PC-3 (cell line): ENCODE measurements at regions not wholly inside any gene's neighbourhood (a gene's known extent, or its start where the extent isn't known, plus 50 kb on each side); places are given as distances from the start of the nearest gene placed in this dataset.

Experiments used
- ATAC-seq: fragments of 200-7000 bp; cut with Tn5 transposase; 2 replicates; pipeline ENCODE4 v1.9.1; 2020; ENCODE audit warnings: mild to moderate bottlenecking, moderate library complexity
- BruUV-seq: library from RNA; stranded (reverse); fragments of 400-500 nt; replicated peaks from 2 replicates; lab custom pipeline; 2021; lab: Mats Ljungman, UMichigan
- CTCF ChIA-PET: fragments of 300-600 bp; sonication (Branson Sonifier 250); formaldehyde crosslinking; loops from one replicate; lab custom pipeline; 2022; ENCODE audit warnings: antibody characterized with exemption; lab: Charles Lee
- POLR2A ChIA-PET: fragments of 300-600 bp; sonication (Branson Sonifier 250); formaldehyde crosslinking; loops from one replicate; lab custom pipeline; 2022; ENCODE audit warnings: antibody characterized with exemption; ENCODE audit not compliant: unreplicated experiment; lab: Charles Lee
- DNase-seq: peaks from one replicate; pipeline ENCODE4 v3.0.0-alpha.2; 2015
- H2AFZ ChIP-seq: fragments of 300-600 bp; sonication (generic); 2 replicates; pipeline ENCODE4 v1.6.0; 2016; ENCODE audit warnings: antibody characterized with exemption, low read length
- H3F3A ChIP-seq: fragments of 300-600 bp; sonication (generic); one replicate; pipeline ENCODE4 v1.6.0; 2017; ENCODE audit warnings: antibody characterized with exemption, low read length, control low read depth, mild to moderate bottlenecking; ENCODE audit not compliant: unreplicated experiment
- H3K27ac ChIP-seq: fragments of 300-600 bp; sonication (generic); 2 replicates; pipeline ENCODE4 v1.5.1; 2016; ENCODE audit warnings: mild to moderate bottlenecking, low read length
- H3K27me3 ChIP-seq: fragments of 300-600 bp; sonication (generic); 2 replicates; pipeline ENCODE4 v1.6.1; 2016; ENCODE audit warnings: low read length, mixed read lengths
- H3K36me3 ChIP-seq: fragments of 300-600 bp; sonication (generic); 2 replicates; pipeline ENCODE4 v1.6.1; 2016; ENCODE audit warnings: low read depth, mixed run types, low read length, mixed read lengths
- H3K4me1 ChIP-seq: fragments of 300-600 bp; sonication (generic); 2 replicates; pipeline ENCODE4 v1.5.1; 2016; ENCODE audit warnings: low read length; ENCODE audit not compliant: insufficient read depth
- H3K4me2 ChIP-seq: fragments of 300-600 bp; sonication (generic); 2 replicates; pipeline ENCODE4 v1.6.0; 2016; ENCODE audit warnings: low read length
- H3K4me3 ChIP-seq: fragments of 300-600 bp; sonication (generic); 2 replicates; pipeline ENCODE4 v1.5.1; 2016; ENCODE audit warnings: mild to moderate bottlenecking, low read length, mixed read lengths
- H3K79me2 ChIP-seq: fragments of 300-600 bp; sonication (generic); 2 replicates; pipeline ENCODE4 v1.6.1; 2017; ENCODE audit warnings: low read length, mixed read lengths
- H3K9ac ChIP-seq: fragments of 300-600 bp; sonication (generic); 2 replicates; pipeline ENCODE4 v1.6.0; 2016; ENCODE audit warnings: mild to moderate bottlenecking, low read length
- H3K9me2 ChIP-seq: fragments of 300-600 bp; sonication (generic); replicated peaks from 2 replicates; pipeline ENCODE4 v1.6.1; 2016; ENCODE audit warnings: mixed run types, low read length, mixed read lengths
- H3K9me3 ChIP-seq: fragments of 300-600 bp; sonication (generic); 2 replicates; pipeline ENCODE4 v1.6.1; 2016; ENCODE audit warnings: low read length, mixed read lengths
- H4K20me1 ChIP-seq: fragments of 300-600 bp; sonication (generic); 2 replicates; pipeline ENCODE4 v1.6.1; 2016; ENCODE audit warnings: low read length, mixed read lengths
- EZH2 ChIP-seq: fragments of 300-600 bp; sonication (generic); IDR thresholded peaks from one replicate; pipeline ENCODE4 v1.6.1; 2017; ENCODE audit warnings: antibody characterized with exemption, mild to moderate bottlenecking, low read length; ENCODE audit not compliant: unreplicated experiment
- EZH2phosphoT487 ChIP-seq: fragments of 300-600 bp; sonication (generic); IDR thresholded peaks from 2 replicates; pipeline ENCODE4 v1.6.1; 2018; ENCODE audit warnings: mild to moderate bottlenecking, antibody characterized with exemption, low read length, borderline replicate concordance
- intact Hi-C: fragments of 100-400 bp; cut with micrococcal nuclease; formaldehyde crosslinking; loops from 2 replicates; pipeline ENCODE4 v1.9.0; 2023
- TF ChIP-seq, protein P1 (sequence below): fragments of 300-600 bp; sonication (generic); conservative IDR thresholded peaks from 2 replicates; pipeline ENCODE4 v1.5.1; 2017; ENCODE audit warnings: antibody characterized with exemption, low read depth, mild to moderate bottlenecking, low read length

DNA sequence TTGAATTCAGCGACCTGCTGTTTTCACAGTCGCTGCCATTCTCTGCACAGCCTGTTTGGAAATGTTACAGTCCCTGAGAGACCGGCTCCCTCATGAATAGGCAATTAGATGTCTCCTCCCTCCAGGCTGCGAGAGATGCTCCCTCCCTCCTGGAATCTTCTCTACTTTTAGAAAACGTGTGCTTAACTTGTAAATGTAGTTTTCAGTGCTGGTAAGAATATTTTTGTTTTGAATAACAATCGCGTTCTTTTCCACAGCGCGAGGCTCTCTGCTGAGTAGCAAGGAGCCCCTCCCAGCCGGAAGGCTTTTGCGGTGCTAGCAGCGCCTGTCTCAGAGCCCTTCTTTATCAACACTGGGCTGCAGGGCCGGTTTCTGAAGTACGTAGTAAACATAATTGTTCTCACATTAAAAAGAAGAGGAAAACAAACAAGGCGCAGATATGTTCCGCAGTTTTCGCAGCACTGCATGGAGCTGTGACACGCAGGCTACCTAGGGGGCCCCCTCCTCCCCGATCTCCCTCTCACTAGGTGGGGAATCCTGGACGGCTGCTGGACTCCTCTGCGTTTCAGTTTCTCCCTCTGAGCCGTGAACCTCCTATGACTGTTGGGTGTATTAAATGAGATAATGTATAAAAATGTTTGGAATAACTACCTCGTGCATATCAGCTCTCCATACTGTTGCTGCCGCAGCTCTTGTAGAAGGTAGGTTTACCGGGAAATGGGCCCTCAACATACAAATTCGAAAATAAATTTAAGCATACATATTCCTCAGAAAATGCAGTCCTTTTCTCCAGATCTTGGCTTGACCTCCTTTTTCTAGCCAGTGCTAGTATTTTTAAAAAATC, 79.0 kb upstream of the SPACA1 start:
- H3K9me3 ChIP-seq = no peaks in the 10 kb centered on the region
- ATAC-seq (no peak), DNase-seq (peak; percentile 11)
- H3K79me2 ChIP-seq = no peaks in the 10 kb centered on the region
- peak overlapping the region; percentile 58 for H2AFZ ChIP-seq
- no peaks in the 10 kb centered on the region for H3K9me2 ChIP-seq
- no peak for TF ChIP-seq EZH2phosphoT487
- no peak for TF ChIP-seq EZH2
- TF ChIP-seq, protein P1, sequence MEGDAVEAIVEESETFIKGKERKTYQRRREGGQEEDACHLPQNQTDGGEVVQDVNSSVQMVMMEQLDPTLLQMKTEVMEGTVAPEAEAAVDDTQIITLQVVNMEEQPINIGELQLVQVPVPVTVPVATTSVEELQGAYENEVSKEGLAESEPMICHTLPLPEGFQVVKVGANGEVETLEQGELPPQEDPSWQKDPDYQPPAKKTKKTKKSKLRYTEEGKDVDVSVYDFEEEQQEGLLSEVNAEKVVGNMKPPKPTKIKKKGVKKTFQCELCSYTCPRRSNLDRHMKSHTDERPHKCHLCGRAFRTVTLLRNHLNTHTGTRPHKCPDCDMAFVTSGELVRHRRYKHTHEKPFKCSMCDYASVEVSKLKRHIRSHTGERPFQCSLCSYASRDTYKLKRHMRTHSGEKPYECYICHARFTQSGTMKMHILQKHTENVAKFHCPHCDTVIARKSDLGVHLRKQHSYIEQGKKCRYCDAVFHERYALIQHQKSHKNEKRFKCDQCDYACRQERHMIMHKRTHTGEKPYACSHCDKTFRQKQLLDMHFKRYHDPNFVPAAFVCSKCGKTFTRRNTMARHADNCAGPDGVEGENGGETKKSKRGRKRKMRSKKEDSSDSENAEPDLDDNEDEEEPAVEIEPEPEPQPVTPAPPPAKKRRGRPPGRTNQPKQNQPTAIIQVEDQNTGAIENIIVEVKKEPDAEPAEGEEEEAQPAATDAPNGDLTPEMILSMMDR = no peak
- H3K27me3 ChIP-seq = peaks cover 31% of the 10 kb centered on the region
- no peaks in the 10 kb centered on the region for H4K20me1 ChIP-seq
- no TSS peak for BruUV-seq
- H3K27ac ChIP-seq = no peak overlapping the region
- POLR2A ChIA-PET = no interaction called here
- H3K4me3 ChIP-seq = peak overlapping the region; percentile 23
- intact Hi-C loops = no loop called here
- H3F3A ChIP-seq = no peaks in the 10 kb centered on the region
- peak overlapping the region; percentile 70 for H3K4me2 ChIP-seq
- CTCF ChIA-PET = no interaction called here
- no peaks in the 10 kb centered on the region for H3K4me1 ChIP-seq
- H3K36me3 ChIP-seq = no peaks in the 10 kb centered on the region
- no peak overlapping the region for H3K9ac ChIP-seq

DNA sequence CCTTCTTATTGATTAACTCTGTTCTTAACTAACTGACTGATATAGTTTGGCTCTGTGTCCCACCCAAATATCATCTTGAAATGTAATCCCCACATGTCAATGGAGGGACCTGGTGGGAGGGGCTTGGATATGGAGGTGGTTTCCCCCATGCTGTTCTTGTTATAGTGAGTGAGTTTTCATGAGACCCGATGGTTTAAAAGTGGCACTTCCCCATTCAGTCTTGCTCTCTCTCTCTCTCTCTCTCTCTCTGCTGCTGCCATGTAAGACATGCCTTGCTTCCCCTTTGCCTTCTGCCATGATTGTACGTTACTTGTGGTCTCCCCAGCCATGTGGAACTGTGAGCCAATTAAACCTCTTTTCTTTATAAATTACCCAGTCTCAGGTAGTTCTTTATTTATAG, 81.8 kb upstream of the SPACA1 start:
- peaks cover 34% of the 10 kb centered on the region for H3K27me3 ChIP-seq
- no peaks in the 10 kb centered on the region for H3K9me2 ChIP-seq
- ATAC-seq (no peak), DNase-seq (no peak)
- H3K4me2 ChIP-seq = no peak overlapping the region
- H3K4me3 ChIP-seq = no peak overlapping the region
- no peaks in the 10 kb centered on the region for H3F3A ChIP-seq
- CTCF ChIA-PET = no interaction called here
- H3K9me3 ChIP-seq = no peaks in the 10 kb centered on the region
- H4K20me1 ChIP-seq = no peaks in the 10 kb centered on the region
- H2AFZ ChIP-seq = no peak overlapping the region
- BruUV-seq = no TSS peak
- H3K27ac ChIP-seq = no peak overlapping the region
- TF ChIP-seq, protein P1 = no peak
- TF ChIP-seq EZH2phosphoT487 = no peak
- TF ChIP-seq EZH2 = no peak
- H3K4me1 ChIP-seq = no peaks in the 10 kb centered on the region
- H3K79me2 ChIP-seq = no peaks in the 10 kb centered on the region
- H3K36me3 ChIP-seq = no peaks in the 10 kb centered on the region
- POLR2A ChIA-PET = no interaction called here
- intact Hi-C loops = no loop called here
- no peak overlapping the region for H3K9ac ChIP-seq

DNA sequence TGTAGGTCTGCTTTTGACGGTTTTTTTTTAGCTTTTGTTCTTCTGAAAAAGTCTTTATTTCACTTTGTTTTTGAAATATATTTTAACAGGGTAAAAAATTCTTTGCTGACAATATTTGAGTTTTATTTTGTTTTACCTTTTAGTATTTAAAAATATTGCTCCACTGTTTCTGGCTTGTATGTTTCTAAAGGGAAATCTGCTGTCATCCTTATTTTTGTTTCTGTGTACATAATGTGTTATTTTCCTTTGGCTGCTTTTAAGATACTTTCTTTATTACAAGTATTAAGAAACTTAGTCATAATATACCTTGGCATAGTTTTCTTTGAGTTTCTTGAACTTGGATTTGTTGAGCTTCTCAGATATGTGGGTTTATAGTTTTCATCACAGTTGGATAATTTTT, 88.6 kb upstream of the SPACA1 start:
- no TSS peak for BruUV-seq
- Histone ChIP-seq H3K4me3 (no peak overlapping the region), H3K27me3 (peaks cover 3% of the 10 kb centered on the region; the same call in 1 of the 2 replicates), H3K9me2 (no peaks in the 10 kb centered on the region), H3F3A (no peaks in the 10 kb centered on the region), H3K27ac (no peak overlapping the region), H3K4me2 (no peak overlapping the region), H3K9me3 (no peaks in the 10 kb centered on the region), H3K79me2 (no peaks in the 10 kb centered on the region), H2AFZ (no peak overlapping the region), H4K20me1 (no peaks in the 10 kb centered on the region), H3K9ac (no peak overlapping the region), H3K4me1 (no peaks in the 10 kb centered on the region), H3K36me3 (no peaks in the 10 kb centered on the region)
- DNase-seq (no peak), ATAC-seq (no peak)
- intact Hi-C loops = no loop called here
- POLR2A ChIA-PET = no interaction called here
- CTCF ChIA-PET = no interaction called here
- TF ChIP-seq EZH2phosphoT487 (no peak), EZH2 (no peak)
- TF ChIP-seq, protein P1 = no peak
